Astrocyte (in vitro differentiated cells and primary cell): ENCODE measurements at regions not wholly inside any gene's neighbourhood (a gene's known extent, or its start where the extent isn't known, plus 50 kb on each side); places are given as distances from the start of the nearest gene placed in this dataset.

Source experiments
- DNase-seq: peaks from one replicate; pipeline ENCODE4 v3.0.0-alpha.2; 2010; ENCODE audit warnings: low read depth
- FAIRE-seq: peaks from 2 replicates; lab custom pipeline; 2011; peaks lifted over from hg19 to GRCh38; lab: Jason Lieb, UNC
- H2AFZ ChIP-seq: 2 replicates; pipeline ENCODE4 v1.6.0; 2012; ENCODE audit warnings: low read depth, low read length, inconsistent platforms
- H3K27ac ChIP-seq: 2 replicates; pipeline ENCODE4 v1.5.1; 2011; ENCODE audit warnings: low read depth, low read length, inconsistent platforms
- H3K27me3 ChIP-seq: 2 replicates; pipeline ENCODE4 v1.6.0; 2011; ENCODE audit warnings: low read length, inconsistent platforms; ENCODE audit not compliant: insufficient read depth
- H3K36me3 ChIP-seq: 2 replicates; pipeline ENCODE4 v1.5.1; 2011; ENCODE audit warnings: low read length, inconsistent platforms; ENCODE audit not compliant: insufficient read depth
- H3K4me1 ChIP-seq: 2 replicates; pipeline ENCODE4 v1.5.1; 2011; ENCODE audit warnings: low read length, inconsistent platforms; ENCODE audit not compliant: insufficient read depth
- H3K4me2 ChIP-seq: 2 replicates; pipeline ENCODE4 v1.6.0; 2012; ENCODE audit warnings: low read length, inconsistent platforms
- H3K4me3 ChIP-seq: 2 replicates; pipeline ENCODE4 v1.5.1; 2011; ENCODE audit warnings: low read depth, mild to moderate bottlenecking, low read length, inconsistent platforms; ENCODE audit not compliant: insufficient read depth
- H3K79me2 ChIP-seq: 2 replicates; pipeline ENCODE4 v1.6.0; 2012; ENCODE audit warnings: mild to moderate bottlenecking, low read length, inconsistent platforms; ENCODE audit not compliant: insufficient read depth
- H3K9ac ChIP-seq: 2 replicates; pipeline ENCODE4 v1.6.0; 2012; ENCODE audit warnings: mild to moderate bottlenecking, low read length, inconsistent platforms
- H3K9me3 ChIP-seq: 2 replicates; pipeline ENCODE4 v1.5.1; 2012; ENCODE audit warnings: low read depth, mild to moderate bottlenecking, low read length, inconsistent platforms; ENCODE audit not compliant: insufficient read depth
- H4K20me1 ChIP-seq: 2 replicates; pipeline ENCODE4 v1.6.0; 2012; ENCODE audit warnings: low read length, inconsistent platforms; ENCODE audit not compliant: insufficient read depth
- H3K27ac Mint-ChIP-seq: one replicate; pipeline ENCODE4 v1.8.0; 2021; ENCODE audit warnings: mild to moderate bottlenecking, mixed read lengths; ENCODE audit not compliant: unreplicated experiment
- H3K27me3 Mint-ChIP-seq: one replicate; pipeline ENCODE4 v1.8.0; 2021; ENCODE audit warnings: low read depth, mixed read lengths; ENCODE audit not compliant: unreplicated experiment
- H3K36me3 Mint-ChIP-seq: one replicate; pipeline ENCODE4 v1.8.0; 2021; ENCODE audit warnings: low read depth, mixed read lengths; ENCODE audit not compliant: unreplicated experiment
- H3K4me1 Mint-ChIP-seq: one replicate; pipeline ENCODE4 v1.8.0; 2021; ENCODE audit warnings: low read depth, mixed read lengths; ENCODE audit not compliant: unreplicated experiment
- H3K4me3 Mint-ChIP-seq: one replicate; pipeline ENCODE4 v1.8.0; 2021; ENCODE audit warnings: mild to moderate bottlenecking, moderate library complexity, mixed read lengths; ENCODE audit not compliant: unreplicated experiment
- H3K9me3 Mint-ChIP-seq: one replicate; pipeline ENCODE4 v1.8.0; 2021; ENCODE audit warnings: mild to moderate bottlenecking, mixed read lengths; ENCODE audit not compliant: unreplicated experiment
- EZH2 ChIP-seq: IDR thresholded peaks from 2 replicates; pipeline ENCODE4 v1.6.1; 2012; ENCODE audit warnings: mild to moderate bottlenecking, low read length, inconsistent platforms; ENCODE audit not compliant: insufficient read depth
- TF ChIP-seq, protein P1 (sequence below): IDR thresholded peaks from 2 replicates; pipeline ENCODE4 v1.5.1; 2011; ENCODE audit warnings: low read depth, mild to moderate bottlenecking, inconsistent platforms, low read length, moderate library complexity; ENCODE audit not compliant: insufficient read depth

DNA sequence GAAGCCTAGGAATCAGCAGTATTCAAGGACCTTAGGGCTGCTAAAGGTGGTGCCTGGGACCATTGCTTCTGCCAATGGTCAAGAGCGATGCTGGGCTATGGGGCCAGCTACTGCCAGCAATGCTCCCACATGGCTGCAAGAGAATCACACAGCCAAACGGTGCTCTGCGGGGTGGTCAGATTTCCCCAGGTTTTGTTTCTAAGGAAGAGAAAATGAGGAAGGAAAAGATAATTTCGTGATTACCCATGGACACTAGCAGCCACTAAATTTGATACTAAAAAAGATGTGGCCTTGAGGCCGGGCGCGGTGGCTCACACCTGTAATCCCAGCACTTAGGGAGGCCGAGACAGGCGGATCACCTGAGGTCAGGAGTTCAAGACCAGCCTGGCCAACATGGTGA lies 83.0 kb downstream of the LYZL2 start:
- no peaks in the 10 kb centered on the region for H4K20me1 ChIP-seq
- no peak overlapping the region for H2AFZ ChIP-seq
- no peak for FAIRE-seq
- Mint-ChIP-seq H3K36me3 (no peaks in the 10 kb centered on the region), H3K27me3 (no peaks in the 10 kb centered on the region), H3K27ac (no peak overlapping the region), H3K4me3 (no peak overlapping the region), H3K4me1 (no peaks in the 10 kb centered on the region), H3K9me3 (no peaks in the 10 kb centered on the region)
- H3K9ac ChIP-seq, result no peak overlapping the region
- DNase-seq, result no peak
- H3K27ac ChIP-seq, result no peak overlapping the region
- H3K79me2 ChIP-seq, result no peaks in the 10 kb centered on the region
- H3K4me1 ChIP-seq, result no peaks in the 10 kb centered on the region
- H3K4me3 ChIP-seq, result no peak overlapping the region
- no peaks in the 10 kb centered on the region for H3K36me3 ChIP-seq
- H3K27me3 ChIP-seq, result no peaks in the 10 kb centered on the region
- H3K9me3 ChIP-seq, result no peaks in the 10 kb centered on the region
- TF ChIP-seq, protein P1, sequence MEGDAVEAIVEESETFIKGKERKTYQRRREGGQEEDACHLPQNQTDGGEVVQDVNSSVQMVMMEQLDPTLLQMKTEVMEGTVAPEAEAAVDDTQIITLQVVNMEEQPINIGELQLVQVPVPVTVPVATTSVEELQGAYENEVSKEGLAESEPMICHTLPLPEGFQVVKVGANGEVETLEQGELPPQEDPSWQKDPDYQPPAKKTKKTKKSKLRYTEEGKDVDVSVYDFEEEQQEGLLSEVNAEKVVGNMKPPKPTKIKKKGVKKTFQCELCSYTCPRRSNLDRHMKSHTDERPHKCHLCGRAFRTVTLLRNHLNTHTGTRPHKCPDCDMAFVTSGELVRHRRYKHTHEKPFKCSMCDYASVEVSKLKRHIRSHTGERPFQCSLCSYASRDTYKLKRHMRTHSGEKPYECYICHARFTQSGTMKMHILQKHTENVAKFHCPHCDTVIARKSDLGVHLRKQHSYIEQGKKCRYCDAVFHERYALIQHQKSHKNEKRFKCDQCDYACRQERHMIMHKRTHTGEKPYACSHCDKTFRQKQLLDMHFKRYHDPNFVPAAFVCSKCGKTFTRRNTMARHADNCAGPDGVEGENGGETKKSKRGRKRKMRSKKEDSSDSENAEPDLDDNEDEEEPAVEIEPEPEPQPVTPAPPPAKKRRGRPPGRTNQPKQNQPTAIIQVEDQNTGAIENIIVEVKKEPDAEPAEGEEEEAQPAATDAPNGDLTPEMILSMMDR, result no peak
- TF ChIP-seq EZH2, result no peak
- H3K4me2 ChIP-seq, result no peak overlapping the region

DNA sequence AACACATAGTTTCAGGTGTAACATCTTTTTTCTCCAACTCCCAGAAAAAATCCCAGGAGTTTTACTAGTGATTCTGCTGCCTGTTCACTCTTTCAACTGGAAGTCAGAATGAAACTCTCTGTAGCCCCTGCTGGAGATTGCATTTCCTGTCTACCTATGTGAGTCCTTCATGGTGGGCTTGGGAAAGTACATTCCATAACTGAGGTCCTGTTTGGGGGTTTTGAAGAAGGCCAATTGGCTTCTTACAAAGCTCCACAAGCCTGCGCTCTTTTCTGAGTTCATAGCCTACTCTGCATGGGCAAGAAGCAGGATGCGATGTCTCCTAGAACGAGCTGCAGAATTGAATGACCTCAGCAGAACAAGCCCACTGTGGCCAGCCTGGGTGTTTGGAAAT lies 86.7 kb downstream of the LYZL2 start:
- Histone ChIP-seq H3K4me3 (no peak overlapping the region), H3K9ac (no peak overlapping the region), H3K9me3 (no peaks in the 10 kb centered on the region), H3K79me2 (no peaks in the 10 kb centered on the region), H3K36me3 (no peaks in the 10 kb centered on the region), H4K20me1 (no peaks in the 10 kb centered on the region), H3K27ac (no peak overlapping the region), H2AFZ (no peak overlapping the region), H3K4me1 (no peaks in the 10 kb centered on the region), H3K27me3 (no peaks in the 10 kb centered on the region), H3K4me2 (no peak overlapping the region)
- Mint-ChIP-seq H3K4me3 (no peak overlapping the region), H3K36me3 (no peaks in the 10 kb centered on the region), H3K27me3 (no peaks in the 10 kb centered on the region), H3K9me3 (no peaks in the 10 kb centered on the region), H3K27ac (no peak overlapping the region), H3K4me1 (peaks cover 9% of the 10 kb centered on the region)
- FAIRE-seq (no peak), DNase-seq (no peak)
- TF ChIP-seq EZH2, result no peak
- TF ChIP-seq, protein P1, result no peak

DNA sequence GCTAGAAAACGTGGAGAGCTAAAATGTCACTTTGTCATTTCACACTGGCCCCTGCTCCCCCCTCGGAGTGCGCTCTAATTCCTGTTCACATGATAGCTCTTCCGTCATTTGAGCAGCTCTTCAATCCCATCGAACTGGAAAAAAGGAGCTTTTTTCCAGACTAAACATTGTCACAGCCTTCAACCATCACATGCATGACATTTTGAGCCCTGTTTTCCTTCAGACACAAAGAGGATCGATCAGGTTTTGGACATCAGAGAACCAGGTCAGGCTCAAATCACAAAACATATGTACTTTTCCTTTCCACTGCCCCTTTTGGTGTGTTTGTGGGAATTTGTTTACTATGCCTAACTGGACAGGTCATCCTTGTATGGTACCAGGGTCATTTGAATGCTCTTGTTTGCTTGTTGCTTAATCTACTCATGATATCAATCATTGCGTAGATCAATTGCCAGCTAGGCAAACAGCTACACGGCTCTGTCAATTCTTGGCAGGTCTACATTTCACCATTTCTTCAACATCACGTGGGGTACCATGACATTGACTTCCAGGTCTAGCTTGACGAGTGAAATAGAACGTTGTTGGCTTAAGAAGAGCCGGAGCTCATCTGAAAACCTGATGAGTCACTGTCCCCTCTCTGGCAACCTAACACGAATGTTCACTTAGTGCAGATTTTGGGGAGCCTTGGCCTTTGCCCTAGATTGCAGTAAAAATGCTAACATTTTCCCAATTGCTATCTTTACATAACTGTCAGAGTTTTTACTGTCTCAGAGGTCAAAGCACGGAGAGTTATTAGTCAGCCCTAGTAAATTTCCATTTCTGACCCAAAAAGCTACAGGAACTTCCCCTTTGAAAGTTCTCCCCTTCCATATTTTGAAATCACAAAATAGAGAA lies 87.3 kb downstream of the LYZL2 start:
- Mint-ChIP-seq H3K27me3 (no peaks in the 10 kb centered on the region), H3K27ac (no peak overlapping the region), H3K4me3 (no peak overlapping the region), H3K9me3 (no peaks in the 10 kb centered on the region), H3K36me3 (no peaks in the 10 kb centered on the region), H3K4me1 (peaks cover 12% of the 10 kb centered on the region)
- no peak for TF ChIP-seq EZH2
- TF ChIP-seq, protein P1, result no peak
- H3K9ac ChIP-seq, result no peak overlapping the region
- H3K4me3 ChIP-seq, result no peak overlapping the region
- no peaks in the 10 kb centered on the region for H3K79me2 ChIP-seq
- H3K27me3 ChIP-seq, result no peaks in the 10 kb centered on the region
- no peak for FAIRE-seq
- H3K27ac ChIP-seq, result no peak overlapping the region
- no peaks in the 10 kb centered on the region for H3K4me1 ChIP-seq
- H4K20me1 ChIP-seq, result no peaks in the 10 kb centered on the region
- DNase-seq, result no peak
- no peaks in the 10 kb centered on the region for H3K9me3 ChIP-seq
- H2AFZ ChIP-seq, result no peak overlapping the region
- no peak overlapping the region for H3K4me2 ChIP-seq
- H3K36me3 ChIP-seq, result no peaks in the 10 kb centered on the region
